ENCODE measurements at regions not wholly inside any gene's neighbourhood (a gene's known extent, or its start where the extent isn't known, plus 50 kb on each side); places are given as distances from the start of the nearest gene placed in this dataset.

DNA sequence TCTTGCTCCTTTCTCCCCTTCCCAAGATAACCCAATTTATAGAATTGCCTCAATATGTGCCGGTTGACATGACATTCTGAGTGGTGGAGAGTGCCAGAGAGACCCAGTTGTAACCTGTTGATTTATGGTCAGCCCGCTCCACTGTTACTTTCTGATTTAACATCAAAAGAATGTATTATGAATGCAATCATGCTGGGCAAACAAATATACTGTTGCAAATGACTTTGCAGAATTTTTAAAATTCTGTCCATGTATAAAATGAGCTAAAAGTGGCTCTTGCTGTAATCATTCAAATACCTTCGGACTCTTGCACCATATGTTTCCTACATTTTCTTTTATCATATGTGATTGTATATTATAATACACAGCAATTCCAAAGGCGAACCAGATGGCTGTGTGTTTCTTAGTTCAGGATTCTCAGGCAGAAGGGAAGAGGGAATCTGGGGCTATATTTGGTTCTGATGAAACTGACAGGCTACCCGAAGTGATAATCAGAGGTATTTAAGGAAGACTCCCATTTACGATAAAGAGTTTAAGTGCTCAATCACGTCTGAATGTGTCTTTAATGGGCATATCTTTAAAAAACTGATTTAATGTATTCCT is 131.7 kb downstream of the CLCN4 start:
- Histone ChIP-seq H3K9me3 (replicated peaks in 1 of 2; ENCODE audit: control insufficient read depth in 2 of 2, insufficient read depth in 1 of 2, low read depth in 1 of 2, low read length in 2 of 2) (no peaks in the 10 kb centered on the region), H3K4ac (ENCODE audit: low read length) (no peak overlapping the region), H2BK120ac (ENCODE audit: low read depth, low read length) (no peak overlapping the region), H3K9ac (ENCODE audit: low read depth, low read length, poor library complexity) (no peak overlapping the region), H3K79me1 (ENCODE audit: low read depth, low read length) (peaks cover 2% of the 10 kb centered on the region), H2BK15ac (ENCODE audit: low read length) (no peak overlapping the region), H3K4me1 (ENCODE audit: control insufficient read depth in 2 of 2, insufficient read depth in 1 of 2, low read depth in 1 of 2, low read length in 2 of 2) (no peaks in the 10 kb centered on the region), H2BK5ac (ENCODE audit: low read length) (no peak overlapping the region), H3K36me3 (replicated peaks in 1 of 2; ENCODE audit: control insufficient read depth in 2 of 2, insufficient read depth in 2 of 2, low read length in 2 of 2) (no peaks in the 10 kb centered on the region), H2BK12ac (ENCODE audit: low read length) (no peak overlapping the region), H2AK5ac (ENCODE audit: low read depth, low read length) (no peak overlapping the region), H3K18ac (ENCODE audit: low read length) (no peak overlapping the region), H3K27ac (replicated peaks; ENCODE audit: low read length) (no peak overlapping the region), H2AFZ (ENCODE audit: low read length) (no peak overlapping the region), H3K4me2 (ENCODE audit: insufficient read depth, low read length, poor library complexity, severe bottlenecking) (no peak overlapping the region), H3K27me3 (ENCODE audit: control insufficient read depth in 3 of 3, insufficient read depth in 3 of 3, low read depth in 1 of 3, low read length in 3 of 3) (peaks cover 0 to 9% (median 0%) of the 10 kb centered on the region in 3 experiments), H3K14ac (ENCODE audit: low read length) (no peak overlapping the region), H3K4me3 (ENCODE audit: low read length in 2 of 2) (no peak overlapping the region), H4K91ac (ENCODE audit: low read depth, low read length, poor library complexity) (no peak overlapping the region), H4K8ac (ENCODE audit: low read depth, low read length) (no peak overlapping the region), H3K23ac (ENCODE audit: low read depth, low read length, poor library complexity) (no peak overlapping the region)
- WGBS, 2 donors (ENCODE audit: extremely low coverage in 2 of 2, insufficient read length in 2 of 2, insufficient replicate concordance in 1 of 2): no CpG with 5 or more reads among the region's 7 CpGs
- no peak for DNase-seq (ENCODE audit: low spot score)

DNA sequence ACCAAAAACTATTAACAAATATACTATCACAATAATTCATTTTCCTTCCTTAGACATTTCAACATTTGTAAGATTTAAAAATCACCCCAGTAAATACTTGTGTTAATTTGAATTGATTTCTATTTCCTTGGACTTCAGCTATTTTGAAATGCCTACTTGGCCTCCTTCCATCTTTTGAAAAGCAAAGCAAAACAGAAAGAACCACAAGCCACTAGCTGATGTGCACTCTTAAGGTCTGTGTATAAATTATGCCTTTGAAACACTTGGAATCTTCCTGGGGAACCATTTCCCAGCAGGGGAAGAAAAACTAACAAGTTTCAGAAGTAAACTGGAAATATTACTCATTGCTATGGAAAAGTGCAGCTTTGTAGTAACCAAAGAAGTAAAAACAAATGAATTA is 139.8 kb downstream of the CLCN4 start:
- DNase-seq (ENCODE audit: low spot score): no peak
- Histone ChIP-seq H3K27ac (replicated peaks; ENCODE audit: low read length) (no peak overlapping the region), H2BK5ac (ENCODE audit: low read length) (no peak overlapping the region), H3K9ac (ENCODE audit: low read depth, low read length, poor library complexity) (no peak overlapping the region), H3K36me3 (replicated peaks in 1 of 2; ENCODE audit: control insufficient read depth in 2 of 2, insufficient read depth in 2 of 2, low read length in 2 of 2) (no peaks in the 10 kb centered on the region), H4K8ac (ENCODE audit: low read depth, low read length) (no peak overlapping the region), H3K4ac (ENCODE audit: low read length) (no peak overlapping the region), H2AK5ac (ENCODE audit: low read depth, low read length) (no peak overlapping the region), H3K9me3 (replicated peaks in 1 of 2; ENCODE audit: control insufficient read depth in 2 of 2, insufficient read depth in 1 of 2, low read depth in 1 of 2, low read length in 2 of 2) (peaks cover 0 to 5% of the 10 kb centered on the region in 2 donors), H3K4me2 (ENCODE audit: insufficient read depth, low read length, poor library complexity, severe bottlenecking) (no peak overlapping the region), H2BK12ac (ENCODE audit: low read length) (no peak overlapping the region), H3K4me3 (ENCODE audit: low read length in 2 of 2) (no peak overlapping the region), H3K18ac (ENCODE audit: low read length) (no peak overlapping the region), H3K4me1 (ENCODE audit: control insufficient read depth in 2 of 2, insufficient read depth in 1 of 2, low read depth in 1 of 2, low read length in 2 of 2) (no peaks in the 10 kb centered on the region), H2BK15ac (ENCODE audit: low read length) (no peak overlapping the region), H3K79me1 (ENCODE audit: low read depth, low read length) (no peaks in the 10 kb centered on the region), H4K91ac (ENCODE audit: low read depth, low read length, poor library complexity) (no peak overlapping the region), H2BK120ac (ENCODE audit: low read depth, low read length) (no peak overlapping the region), H3K23ac (ENCODE audit: low read depth, low read length, poor library complexity) (no peak overlapping the region), H3K27me3 (ENCODE audit: control insufficient read depth in 3 of 3, insufficient read depth in 3 of 3, low read depth in 1 of 3, low read length in 3 of 3) (no peaks in the 10 kb centered on the region), H2AFZ (ENCODE audit: low read length) (no peak overlapping the region), H3K14ac (ENCODE audit: low read length) (no peak overlapping the region)

- no peak overlapping the region for H2BK12ac ChIP-seq (ENCODE audit: low read length)
- H3K4me3 ChIP-seq (ENCODE audit: low read length in 2 of 2): no peak overlapping the region
- H2AFZ ChIP-seq (ENCODE audit: low read length): no peak overlapping the region
- peaks cover 0 to 3% (median 0%) of the 10 kb centered on the region in 3 experiments for H3K27me3 ChIP-seq (ENCODE audit: control insufficient read depth in 3 of 3, insufficient read depth in 3 of 3, low read depth in 1 of 3, low read length in 3 of 3)
- H3K36me3 ChIP-seq (replicated peaks in 1 of 2; ENCODE audit: control insufficient read depth in 2 of 2, insufficient read depth in 2 of 2, low read length in 2 of 2): no peaks in the 10 kb centered on the region
- H2AK5ac ChIP-seq (ENCODE audit: low read depth, low read length): no peak overlapping the region
- H3K27ac ChIP-seq (replicated peaks; ENCODE audit: low read length): no peak overlapping the region
- no peaks in the 10 kb centered on the region for H3K4me1 ChIP-seq (ENCODE audit: control insufficient read depth in 2 of 2, insufficient read depth in 1 of 2, low read depth in 1 of 2, low read length in 2 of 2)
- no peak overlapping the region for H2BK15ac ChIP-seq (ENCODE audit: low read length)
- no peak overlapping the region for H2BK120ac ChIP-seq (ENCODE audit: low read depth, low read length)
- no peak overlapping the region for H3K4me2 ChIP-seq (ENCODE audit: insufficient read depth, low read length, poor library complexity, severe bottlenecking)
- H3K23ac ChIP-seq (ENCODE audit: low read depth, low read length, poor library complexity): no peak overlapping the region
- no peak overlapping the region for H3K4ac ChIP-seq (ENCODE audit: low read length)
- no CpG with 5 or more reads among the region's 1 CpG for WGBS, 2 donors (ENCODE audit: extremely low coverage in 2 of 2, insufficient read length in 2 of 2, insufficient replicate concordance in 1 of 2)
- no peak overlapping the region for H2BK5ac ChIP-seq (ENCODE audit: low read length)
- H4K8ac ChIP-seq (ENCODE audit: low read depth, low read length): no peak overlapping the region
- H4K91ac ChIP-seq (ENCODE audit: low read depth, low read length, poor library complexity): no peak overlapping the region
- H3K9me3 ChIP-seq (replicated peaks in 1 of 2; ENCODE audit: control insufficient read depth in 2 of 2, insufficient read depth in 1 of 2, low read depth in 1 of 2, low read length in 2 of 2): no peaks in the 10 kb centered on the region
- H3K79me1 ChIP-seq (ENCODE audit: low read depth, low read length): no peaks in the 10 kb centered on the region
- H3K18ac ChIP-seq (ENCODE audit: low read length): no peak overlapping the region
- H3K9ac ChIP-seq (ENCODE audit: low read depth, low read length, poor library complexity): no peak overlapping the region
- H3K14ac ChIP-seq (ENCODE audit: low read length): no peak overlapping the region
- DNase-seq (ENCODE audit: low spot score): no peak
Measured at GRCh38 chrX:10310511-10310910, 153.7 kb downstream of the CLCN4 start.

DNA sequence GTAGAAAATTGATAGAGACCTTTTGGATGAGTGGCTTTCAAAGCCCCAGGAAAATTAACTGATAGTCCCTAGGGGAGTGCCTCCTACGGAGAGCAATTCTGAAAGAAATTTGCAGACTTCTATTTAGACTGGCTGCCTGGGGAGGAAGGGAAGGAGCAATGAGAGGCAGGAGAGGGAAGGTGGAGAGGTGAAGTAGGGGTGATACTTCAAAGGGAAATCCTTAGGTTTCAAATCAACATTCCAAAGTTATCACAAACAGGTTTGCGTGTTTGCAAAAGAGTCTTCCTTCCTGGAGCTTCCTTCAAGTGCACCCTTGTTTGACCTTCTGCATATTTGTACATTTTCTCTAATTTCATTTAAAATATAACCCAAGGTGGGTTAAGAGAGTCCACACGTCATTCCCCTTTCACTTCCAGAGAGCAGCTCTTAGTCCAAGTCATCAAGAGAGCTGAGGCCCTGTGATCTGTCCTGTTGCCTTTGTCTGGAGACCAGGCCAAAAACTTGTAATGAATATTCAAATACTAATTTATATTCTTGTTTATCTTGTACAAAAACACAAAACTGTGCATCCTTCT is 157.8 kb downstream of the CLCN4 start:
- no CpG with 5 or more reads among the region's 3 CpGs for WGBS, 2 donors (ENCODE audit: extremely low coverage in 2 of 2, insufficient read length in 2 of 2, insufficient replicate concordance in 1 of 2)
- no peak overlapping the region for H3K9ac ChIP-seq (ENCODE audit: low read depth, low read length, poor library complexity)
- no peak overlapping the region for H2BK120ac ChIP-seq (ENCODE audit: low read depth, low read length)
- peaks cover 0 to 3% (median 0%) of the 10 kb centered on the region in 3 experiments for H3K27me3 ChIP-seq (ENCODE audit: control insufficient read depth in 3 of 3, insufficient read depth in 3 of 3, low read depth in 1 of 3, low read length in 3 of 3)
- H2BK5ac ChIP-seq (ENCODE audit: low read length): no peak overlapping the region
- no peak overlapping the region for H2AK5ac ChIP-seq (ENCODE audit: low read depth, low read length)
- H3K4me2 ChIP-seq (ENCODE audit: insufficient read depth, low read length, poor library complexity, severe bottlenecking): no peak overlapping the region
- no peak overlapping the region for H3K27ac ChIP-seq (replicated peaks; ENCODE audit: low read length)
- no peak overlapping the region for H2BK15ac ChIP-seq (ENCODE audit: low read length)
- H3K9me3 ChIP-seq (replicated peaks in 1 of 2; ENCODE audit: control insufficient read depth in 2 of 2, insufficient read depth in 1 of 2, low read depth in 1 of 2, low read length in 2 of 2): no peaks in the 10 kb centered on the region
- no peak overlapping the region for H3K4ac ChIP-seq (ENCODE audit: low read length)
- H2AFZ ChIP-seq (ENCODE audit: low read length): no peak overlapping the region
- no peak overlapping the region for H3K4me3 ChIP-seq (ENCODE audit: low read length in 2 of 2)
- H4K8ac ChIP-seq (ENCODE audit: low read depth, low read length): no peak overlapping the region
- H4K91ac ChIP-seq (ENCODE audit: low read depth, low read length, poor library complexity): no peak overlapping the region
- H3K4me1 ChIP-seq (ENCODE audit: control insufficient read depth in 2 of 2, insufficient read depth in 1 of 2, low read depth in 1 of 2, low read length in 2 of 2): no peaks in the 10 kb centered on the region
- DNase-seq (ENCODE audit: low spot score): no peak
- H3K14ac ChIP-seq (ENCODE audit: low read length): no peak overlapping the region
- no peaks in the 10 kb centered on the region for H3K79me1 ChIP-seq (ENCODE audit: low read depth, low read length)
- H2BK12ac ChIP-seq (ENCODE audit: low read length): no peak overlapping the region
- no peak overlapping the region for H3K18ac ChIP-seq (ENCODE audit: low read length)
- H3K23ac ChIP-seq (ENCODE audit: low read depth, low read length, poor library complexity): no peak overlapping the region
- no peaks in the 10 kb centered on the region for H3K36me3 ChIP-seq (replicated peaks in 1 of 2; ENCODE audit: control insufficient read depth in 2 of 2, insufficient read depth in 2 of 2, low read length in 2 of 2)
